Naive thymus-derived CD4-positive, alpha-beta T cell (primary cell): ENCODE measurements at regions not wholly inside any gene's neighbourhood (a gene's known extent, or its start where the extent isn't known, plus 50 kb on each side); places are given as distances from the start of the nearest gene placed in this dataset.

Source experiments
- ATAC-seq: fragments of 150-1000 bp; cut with Tn5 transposase; 2 replicates; pipeline ENCODE4 v1.10.0; 2021; ENCODE audit warnings: mild to moderate bottlenecking, moderate library complexity
- CTCF ChIA-PET: fragments of 350-600 bp; sonication (Branson Sonifier 250); formaldehyde crosslinking; loops from one replicate; lab custom pipeline; 2021; ENCODE audit warnings: antibody characterized with exemption; lab: Charles Lee
- POLR2A ChIA-PET: fragments of 350-600 bp; sonication (Branson Sonifier 250); formaldehyde crosslinking; loops from one replicate; lab custom pipeline; 2021; ENCODE audit warnings: antibody characterized with exemption, inconsistent platforms; lab: Charles Lee
- DNase-seq, 9 donors: peaks; one replicate each; pipeline versions ENCODE4 v3.0.0 to v3.0.0-alpha.2; 2020 to 2022; ENCODE audit warnings: mixed read lengths in 1 of 9
- H3K27ac ChIP-seq: one replicate; pipeline ENCODE4 v1.7.0; 2013; ENCODE audit warnings: mild to moderate bottlenecking, low read depth, low read length, moderate library complexity
- H3K27me3 ChIP-seq, 2 donors: one replicate each; pipeline ENCODE4 v1.7.0; 2013; ENCODE audit warnings: low read length in 2 of 2, mild to moderate bottlenecking in 2 of 2, moderate library complexity in 2 of 2; ENCODE audit not compliant: control insufficient read depth in 2 of 2, insufficient read depth in 2 of 2
- H3K36me3 ChIP-seq, 3 experiments: 1 replicate in 2 of 3; 2 replicates in 1 of 3; pipeline ENCODE4 v1.7.0; 2013; ENCODE audit warnings: low read length in 3 of 3, mild to moderate bottlenecking in 3 of 3, moderate library complexity in 1 of 3; ENCODE audit not compliant: insufficient read depth in 3 of 3, control insufficient read depth in 2 of 3
- H3K4me1 ChIP-seq, 2 donors: one replicate each; pipeline ENCODE4 v1.7.0; 2013; ENCODE audit warnings: low read length in 2 of 2, mild to moderate bottlenecking in 2 of 2, moderate library complexity in 1 of 2; ENCODE audit not compliant: control insufficient read depth in 2 of 2, insufficient read depth in 2 of 2
- H3K4me3 ChIP-seq: 2 replicates; pipeline ENCODE4 v1.7.0; 2013; ENCODE audit warnings: mild to moderate bottlenecking, low read length
- H3K9me3 ChIP-seq, 3 experiments: 1 replicate in 2 of 3; 2 replicates in 1 of 3; pipeline ENCODE4 v1.7.0; 2013; ENCODE audit warnings: low read length in 3 of 3; ENCODE audit not compliant: control insufficient read depth in 2 of 3
- H3K27ac Mint-ChIP-seq, 9 donors: one replicate each; pipeline ENCODE4 v1.8.0; 2020 to 2022; ENCODE audit warnings: mixed read lengths in 9 of 9, mild to moderate bottlenecking in 8 of 9, moderate library complexity in 5 of 9, inconsistent platforms in 2 of 9
- H3K27me3 Mint-ChIP-seq, 5 donors: one replicate each; pipeline ENCODE4 v1.8.0; 2021 to 2022; ENCODE audit warnings: mixed read lengths in 5 of 5, mild to moderate bottlenecking in 1 of 5
- H3K36me3 Mint-ChIP-seq, 5 donors: one replicate each; pipeline ENCODE4 v1.8.0; 2020 to 2022; ENCODE audit warnings: mixed read lengths in 5 of 5, mild to moderate bottlenecking in 3 of 5, inconsistent platforms in 1 of 5
- H3K4me1 Mint-ChIP-seq, 7 donors: one replicate each; pipeline ENCODE4 v1.8.0; 2020 to 2022; ENCODE audit warnings: mixed read lengths in 7 of 7, mild to moderate bottlenecking in 3 of 7, inconsistent platforms in 1 of 7
- H3K4me3 Mint-ChIP-seq, 10 donors: one replicate each; pipeline ENCODE4 v1.8.0; 2020 to 2022; ENCODE audit warnings: mild to moderate bottlenecking in 10 of 10, mixed read lengths in 10 of 10, moderate library complexity in 6 of 10, inconsistent platforms in 2 of 10
- H3K9me3 Mint-ChIP-seq, 11 donors: one replicate each; pipeline ENCODE4 v1.8.0; 2020 to 2022; ENCODE audit warnings: mixed read lengths in 11 of 11, mild to moderate bottlenecking in 4 of 11, inconsistent platforms in 1 of 11, moderate library complexity in 1 of 11
- intact Hi-C, 2 donors: fragments of 100-400 bp; cut with micrococcal nuclease; formaldehyde crosslinking; loops; one replicate each; pipeline ENCODE4 v1.15.1; 2023

DNA sequence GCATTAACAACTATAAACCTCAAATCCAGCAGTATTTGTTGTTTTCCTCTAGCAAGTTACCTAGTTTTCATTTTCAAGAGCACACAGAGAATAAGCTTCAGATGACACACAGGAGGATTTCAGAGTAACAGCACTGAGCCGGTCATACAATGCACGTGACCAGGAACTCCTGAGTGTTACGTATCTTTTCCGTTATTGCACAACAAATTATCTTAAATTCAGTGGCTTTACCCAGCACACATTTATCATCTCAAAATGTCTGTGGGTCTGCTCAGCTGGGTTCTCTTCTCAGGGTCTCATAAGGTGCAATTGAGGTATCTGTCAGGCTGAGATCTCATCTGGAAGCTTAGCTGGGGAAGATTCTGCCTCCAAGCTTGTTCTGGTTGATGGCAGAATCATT is 379.5 kb upstream of the KLHL29 start:
- CTCF ChIA-PET: no interaction called here
- ATAC-seq (no peak), DNase-seq (no peak)

DNA sequence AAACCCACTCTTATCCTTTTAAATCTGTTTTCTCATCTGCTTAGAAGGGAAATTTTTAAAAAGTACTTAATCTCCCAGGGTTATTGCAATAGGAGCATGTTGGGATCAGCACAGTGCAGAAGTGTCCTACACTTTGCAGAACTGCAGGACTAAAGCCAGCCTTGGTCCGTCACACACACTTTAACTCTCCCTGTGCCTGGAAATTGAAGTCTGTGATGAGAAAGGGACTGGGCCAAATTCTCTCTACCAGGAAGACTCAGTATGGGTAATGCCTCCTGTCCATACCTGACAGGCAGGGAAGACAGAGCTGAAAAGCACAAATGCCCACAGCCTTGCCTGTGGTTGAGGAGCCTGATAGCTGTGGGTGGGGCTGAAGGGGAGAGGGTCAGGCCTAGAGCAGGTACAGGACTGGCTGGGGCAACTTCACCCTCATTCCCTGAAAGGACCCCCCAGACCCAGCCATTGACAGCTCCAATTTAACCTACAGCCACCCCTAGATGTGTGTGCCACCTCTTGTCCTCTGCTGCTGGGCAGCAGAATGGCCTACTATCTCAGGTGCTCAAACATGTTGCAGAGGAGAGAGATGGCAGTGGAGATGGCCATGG is 377.2 kb upstream of the KLHL29 start:
- no peaks in the 10 kb centered on the region for H3K4me1 Mint-ChIP-seq
- Histone ChIP-seq H3K4me3 (no peak overlapping the region), H3K9me3 (no peaks in the 10 kb centered on the region), H3K27me3 (no peaks in the 10 kb centered on the region), H3K36me3 (no peaks in the 10 kb centered on the region), H3K4me1 (no peaks in the 10 kb centered on the region), H3K27ac (no peak overlapping the region)
- ChIA-PET POLR2A (no interaction called here), CTCF (no interaction called here)
- no peaks in the 10 kb centered on the region for H3K36me3 Mint-ChIP-seq
- no peak overlapping the region for H3K27ac Mint-ChIP-seq
- DNase-seq: no peak
- H3K9me3 Mint-ChIP-seq: no peaks in the 10 kb centered on the region
- no peak overlapping the region for H3K4me3 Mint-ChIP-seq
- H3K27me3 Mint-ChIP-seq: peaks cover 0 to 7% (median 4%) of the 10 kb centered on the region in 5 donors
- intact Hi-C loops: no loop called here
- ATAC-seq: no peak

More for the DNA sequence above, 379.5 kb upstream of the KLHL29 start:
- Histone ChIP-seq H3K9me3 (no peaks in the 10 kb centered on the region), H3K27ac (no peak overlapping the region), H3K36me3 (no peaks in the 10 kb centered on the region), H3K4me3 (no peak overlapping the region), H3K4me1 (no peaks in the 10 kb centered on the region), H3K27me3 (no peaks in the 10 kb centered on the region)
- Mint-ChIP-seq H3K27me3 (peaks cover 0 to 7% (median 3%) of the 10 kb centered on the region in 5 donors), H3K27ac (no peak overlapping the region), H3K9me3 (peaks cover 0 to 6% (median 0%) of the 10 kb centered on the region in 11 donors), H3K4me1 (no peaks in the 10 kb centered on the region), H3K4me3 (no peak overlapping the region), H3K36me3 (no peaks in the 10 kb centered on the region)
- POLR2A ChIA-PET: no interaction called here
- intact Hi-C loops: no loop called here

DNA sequence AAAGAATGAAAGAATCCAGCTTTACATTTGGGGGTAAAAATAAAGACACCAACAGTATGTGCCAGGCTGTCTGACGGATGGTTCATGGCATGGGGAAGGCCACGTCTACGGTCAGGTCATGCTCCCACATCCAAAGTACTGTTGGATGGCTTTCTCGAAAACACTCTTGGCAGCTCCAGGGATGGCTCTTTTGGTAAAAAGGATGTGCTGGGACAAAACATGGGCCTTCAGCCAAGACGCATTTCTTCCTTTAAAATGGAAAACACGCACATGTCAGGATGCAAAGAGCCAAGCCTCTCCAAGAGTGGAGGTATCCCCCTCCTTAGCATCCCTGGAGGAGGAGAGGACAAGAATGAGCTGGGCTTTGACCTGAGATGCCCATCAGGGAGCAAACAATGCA is 376.5 kb upstream of the KLHL29 start:
- Mint-ChIP-seq H3K9me3 (no peaks in the 10 kb centered on the region), H3K36me3 (no peaks in the 10 kb centered on the region), H3K27ac (no peak overlapping the region), H3K4me1 (no peaks in the 10 kb centered on the region), H3K4me3 (no peak overlapping the region), H3K27me3 (peaks cover 0 to 7% (median 4%) of the 10 kb centered on the region in 5 donors)
- no peak overlapping the region for H3K4me3 ChIP-seq
- H3K27me3 ChIP-seq: no peaks in the 10 kb centered on the region
- intact Hi-C loops: no loop called here
- H3K4me1 ChIP-seq: no peaks in the 10 kb centered on the region
- no peak overlapping the region for H3K27ac ChIP-seq
- ChIA-PET POLR2A (no interaction called here), CTCF (no interaction called here)
- no peaks in the 10 kb centered on the region for H3K36me3 ChIP-seq
- DNase-seq (no peak), ATAC-seq (no peak)
- no peaks in the 10 kb centered on the region for H3K9me3 ChIP-seq

GRCh38 chr2:23008951-23009350 is 376.0 kb upstream of the KLHL29 start:
- intact Hi-C loops: no loop called here
- no peaks in the 10 kb centered on the region for H3K4me1 Mint-ChIP-seq
- CTCF ChIA-PET: no interaction called here
- no peaks in the 10 kb centered on the region for H3K36me3 Mint-ChIP-seq
- Histone ChIP-seq H3K27ac (no peak overlapping the region), H3K36me3 (no peaks in the 10 kb centered on the region), H3K4me3 (no peak overlapping the region), H3K9me3 (no peaks in the 10 kb centered on the region), H3K27me3 (no peaks in the 10 kb centered on the region), H3K4me1 (no peaks in the 10 kb centered on the region)
- ATAC-seq (no peak), DNase-seq (no peak)
- H3K27ac Mint-ChIP-seq: no peak overlapping the region
- POLR2A ChIA-PET: no interaction called here
- no peaks in the 10 kb centered on the region for H3K9me3 Mint-ChIP-seq
- no peak overlapping the region for H3K4me3 Mint-ChIP-seq
- peaks cover 0 to 7% (median 4%) of the 10 kb centered on the region in 5 donors for H3K27me3 Mint-ChIP-seq

DNA sequence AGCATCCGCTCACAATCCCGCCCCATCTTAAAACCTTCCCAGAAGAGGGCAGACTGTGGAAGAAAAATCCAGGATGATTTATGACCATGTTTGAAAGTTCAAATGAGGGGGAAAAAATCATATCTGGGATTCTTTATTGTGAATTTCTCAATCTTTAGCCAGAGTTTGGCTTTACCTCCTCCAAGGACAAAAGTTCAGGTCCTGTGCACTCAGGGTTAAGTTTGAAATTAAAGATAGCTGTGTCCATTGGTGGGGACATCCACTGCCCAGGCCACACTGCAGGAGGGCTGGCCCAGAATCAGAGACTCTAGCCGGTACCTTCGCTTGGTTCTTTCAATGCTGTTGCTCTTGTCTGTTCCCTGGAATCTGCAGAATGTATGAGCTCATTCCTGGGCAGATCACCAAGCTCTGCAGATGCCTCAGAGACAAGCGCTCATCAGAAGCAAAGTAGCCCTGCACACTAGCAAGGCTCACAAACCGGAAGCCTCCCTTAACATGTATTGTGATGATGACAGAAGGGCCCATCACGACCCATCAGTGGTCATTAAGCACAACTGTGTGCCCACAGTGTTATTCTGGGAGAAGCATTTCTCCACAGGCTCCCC is 375.3 kb upstream of the KLHL29 start:
- Histone ChIP-seq H3K27ac (no peak overlapping the region), H3K4me3 (no peak overlapping the region), H3K27me3 (no peaks in the 10 kb centered on the region), H3K36me3 (no peaks in the 10 kb centered on the region), H3K4me1 (no peaks in the 10 kb centered on the region), H3K9me3 (no peaks in the 10 kb centered on the region)
- POLR2A ChIA-PET: no interaction called here
- Mint-ChIP-seq H3K27ac (no peak overlapping the region), H3K36me3 (no peaks in the 10 kb centered on the region), H3K27me3 (peaks cover 0 to 7% (median 4%) of the 10 kb centered on the region in 5 donors), H3K9me3 (no peaks in the 10 kb centered on the region), H3K4me1 (no peaks in the 10 kb centered on the region), H3K4me3 (no peak overlapping the region)
- intact Hi-C loops: no loop called here
- ATAC-seq (no peak), DNase-seq (no peak)
- CTCF ChIA-PET: no interaction called here

DNA sequence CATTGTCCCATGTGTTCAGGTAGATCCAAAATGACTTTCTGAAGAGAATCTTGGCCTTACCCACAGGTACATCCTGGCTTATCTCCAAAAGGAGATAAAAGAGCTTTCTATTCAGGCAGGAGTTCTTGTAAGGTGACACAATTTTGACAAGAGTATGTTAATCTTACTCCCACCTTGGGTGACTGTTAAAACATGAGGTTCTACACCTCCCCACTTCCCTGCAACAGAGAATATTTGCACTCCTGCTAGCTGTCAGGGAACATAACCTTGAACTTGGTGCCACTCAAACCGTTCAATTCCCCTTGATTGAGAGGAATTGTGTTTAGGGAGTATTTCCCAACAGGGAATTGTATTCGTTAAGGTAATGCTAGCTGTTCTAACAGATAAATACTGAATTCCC is 372.5 kb upstream of the KLHL29 start:
- Mint-ChIP-seq H3K4me1 (no peaks in the 10 kb centered on the region), H3K36me3 (no peaks in the 10 kb centered on the region), H3K9me3 (peaks cover 0 to 4% (median 0%) of the 10 kb centered on the region in 11 donors), H3K27me3 (peaks cover 0 to 12% (median under 1%) of the 10 kb centered on the region in 5 donors), H3K4me3 (no peak overlapping the region), H3K27ac (no peak overlapping the region)
- H3K36me3 ChIP-seq: no peaks in the 10 kb centered on the region
- no peak for DNase-seq
- H3K9me3 ChIP-seq: no peaks in the 10 kb centered on the region
- H3K27me3 ChIP-seq: no peaks in the 10 kb centered on the region
- POLR2A ChIA-PET: no interaction called here
- no peak overlapping the region for H3K27ac ChIP-seq
- no peak for ATAC-seq
- CTCF ChIA-PET: no interaction called here
- H3K4me1 ChIP-seq: no peaks in the 10 kb centered on the region
- intact Hi-C loops: no loop called here
- H3K4me3 ChIP-seq: no peak overlapping the region

GRCh38 chr2:23015651-23016200 is 369.3 kb upstream of the KLHL29 start:
- Mint-ChIP-seq H3K36me3 (no peaks in the 10 kb centered on the region), H3K4me1 (no peaks in the 10 kb centered on the region), H3K4me3 (no peak overlapping the region), H3K27ac (no peak overlapping the region), H3K27me3 (peaks cover 0 to 15% (median 0%) of the 10 kb centered on the region in 5 donors), H3K9me3 (peaks cover 0 to 4% (median 0%) of the 10 kb centered on the region in 11 donors)
- ChIA-PET POLR2A (no interaction called here), CTCF (no interaction called here)
- Histone ChIP-seq H3K4me1 (no peaks in the 10 kb centered on the region), H3K27me3 (no peaks in the 10 kb centered on the region), H3K36me3 (no peaks in the 10 kb centered on the region), H3K27ac (no peak overlapping the region), H3K4me3 (no peak overlapping the region), H3K9me3 (no peaks in the 10 kb centered on the region)
- intact Hi-C loops: no loop called here
- DNase-seq: no peak
- no peak for ATAC-seq
